Testis (tissue), 2 donors: ENCODE measurements at regions not wholly inside any gene's neighbourhood (a gene's known extent, or its start where the extent isn't known, plus 50 kb on each side); places are given as distances from the start of the nearest gene placed in this dataset.

ENCODE experiments used
- POLR2A ChIP-seq: fragments of 450-650 bp; IDR thresholded peaks from one replicate; pipeline ENCODE4 v1.6.1; 2017; ENCODE audit warnings: antibody characterized with exemption, mild to moderate bottlenecking, moderate library complexity
- TF ChIP-seq, protein P1 (sequence below), 3 experiments: fragments of 450-650 bp in 2 of 3; fragments of 200-600 bp in 1 of 3; sonication (generic) in 1 of 3; IDR thresholded peaks; one replicate each; pipeline ENCODE4 v1.5.1; 2016 to 2019; ENCODE audit warnings: antibody characterized with exemption in 3 of 3, mild to moderate bottlenecking in 2 of 3, moderate library complexity in 1 of 3

DNA sequence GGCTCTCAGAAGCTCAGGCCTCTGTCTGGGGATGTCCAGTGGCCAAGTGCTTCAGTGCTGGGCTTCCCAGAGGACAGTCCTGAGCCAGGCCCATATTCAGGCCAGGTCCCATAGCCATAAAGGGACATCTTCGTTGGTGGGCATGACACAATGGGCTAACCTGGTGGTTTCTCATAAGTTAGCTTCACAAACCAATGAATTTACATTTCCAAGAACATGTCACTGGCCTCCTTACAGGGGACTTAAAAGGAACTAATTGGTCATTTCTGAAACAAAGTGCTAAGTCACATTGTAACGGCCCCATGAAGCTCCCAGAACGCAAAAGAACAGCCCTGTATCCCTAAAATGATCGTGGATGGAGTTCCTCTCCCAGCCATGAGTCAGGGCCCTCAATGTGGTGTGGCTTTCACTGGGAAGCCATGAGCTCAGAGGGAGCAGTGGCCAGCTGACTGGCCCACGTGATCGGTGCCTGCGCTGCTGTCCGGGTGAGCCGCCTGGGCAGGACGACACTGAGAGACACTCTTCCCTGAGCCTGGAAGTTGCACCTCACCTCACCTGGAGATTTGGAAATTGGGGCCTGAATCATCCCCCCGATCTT is 163.7 kb upstream of the APCDD1 start:
- TF ChIP-seq, protein P1, sequence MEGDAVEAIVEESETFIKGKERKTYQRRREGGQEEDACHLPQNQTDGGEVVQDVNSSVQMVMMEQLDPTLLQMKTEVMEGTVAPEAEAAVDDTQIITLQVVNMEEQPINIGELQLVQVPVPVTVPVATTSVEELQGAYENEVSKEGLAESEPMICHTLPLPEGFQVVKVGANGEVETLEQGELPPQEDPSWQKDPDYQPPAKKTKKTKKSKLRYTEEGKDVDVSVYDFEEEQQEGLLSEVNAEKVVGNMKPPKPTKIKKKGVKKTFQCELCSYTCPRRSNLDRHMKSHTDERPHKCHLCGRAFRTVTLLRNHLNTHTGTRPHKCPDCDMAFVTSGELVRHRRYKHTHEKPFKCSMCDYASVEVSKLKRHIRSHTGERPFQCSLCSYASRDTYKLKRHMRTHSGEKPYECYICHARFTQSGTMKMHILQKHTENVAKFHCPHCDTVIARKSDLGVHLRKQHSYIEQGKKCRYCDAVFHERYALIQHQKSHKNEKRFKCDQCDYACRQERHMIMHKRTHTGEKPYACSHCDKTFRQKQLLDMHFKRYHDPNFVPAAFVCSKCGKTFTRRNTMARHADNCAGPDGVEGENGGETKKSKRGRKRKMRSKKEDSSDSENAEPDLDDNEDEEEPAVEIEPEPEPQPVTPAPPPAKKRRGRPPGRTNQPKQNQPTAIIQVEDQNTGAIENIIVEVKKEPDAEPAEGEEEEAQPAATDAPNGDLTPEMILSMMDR (IDR thresholded peaks at IDR 0.05): no peak
- TF ChIP-seq POLR2A: no peak
